Ectodermal cell (in vitro differentiated cells): ENCODE measurements at regions not wholly inside any gene's neighbourhood (a gene's known extent, or its start where the extent isn't known, plus 50 kb on each side); places are given as distances from the start of the nearest gene placed in this dataset.

Experiments used
- H3K27ac ChIP-seq: 2 replicates; pipeline ENCODE4 v1.7.0; 2013; ENCODE audit warnings: mild to moderate bottlenecking, low read depth, low read length; ENCODE audit not compliant: insufficient read depth, poor library complexity, severe bottlenecking
- H3K27me3 ChIP-seq: 2 replicates; pipeline ENCODE4 v1.7.0; 2013; ENCODE audit warnings: mild to moderate bottlenecking, low read length; ENCODE audit not compliant: insufficient read depth, control insufficient read depth, poor library complexity, severe bottlenecking
- H3K36me3 ChIP-seq: one replicate; pipeline ENCODE4 v1.7.0; 2013; ENCODE audit warnings: low read length; ENCODE audit not compliant: control insufficient read depth, insufficient read depth
- H3K4me1 ChIP-seq: one replicate; pipeline ENCODE4 v1.7.0; 2013; ENCODE audit warnings: low read length; ENCODE audit not compliant: control insufficient read depth, insufficient read depth
- H3K4me3 ChIP-seq: 2 replicates; pipeline ENCODE4 v1.7.0; 2013; ENCODE audit warnings: low read depth, low read length, control low read depth; ENCODE audit not compliant: insufficient read depth
- H3K9me3 ChIP-seq: 2 replicates; pipeline ENCODE4 v1.7.0; 2013; ENCODE audit warnings: mild to moderate bottlenecking, low read length, moderate library complexity; ENCODE audit not compliant: control insufficient read depth
- WGBS, 2 experiments: methylation state at CpG; one replicate each; pipeline ENCODE4 v1.1.7; 2013; ENCODE audit warnings: missing lambda C conversion rate in 2 of 2; 5-methylcytosine and 5-hydroxymethylcytosine counted together

GRCh38 chr20:39150501-39150900 lies 188.4 kb downstream of the DHX35 start:
- Histone ChIP-seq H3K9me3 (no peaks in the 10 kb centered on the region), H3K27ac (no peak overlapping the region), H3K4me3 (no peak overlapping the region), H3K4me1 (peaks cover 8% of the 10 kb centered on the region), H3K27me3 (no peaks in the 10 kb centered on the region), H3K36me3 (no peaks in the 10 kb centered on the region)
- WGBS, 2 experiments: 91 to 94% methylated on average over 13 of the region's 13 CpGs

- H3K27me3 ChIP-seq: no peaks in the 10 kb centered on the region
- no peaks in the 10 kb centered on the region for H3K36me3 ChIP-seq
- 69 to 72% methylated on average over 2 of the region's 2 CpGs for WGBS, 2 experiments
- no peaks in the 10 kb centered on the region for H3K9me3 ChIP-seq
- H3K4me3 ChIP-seq: no peak overlapping the region
- H3K27ac ChIP-seq: no peak overlapping the region
- H3K4me1 ChIP-seq: peaks cover 8% of the 10 kb centered on the region
Observed at GRCh38 chr20:39146394-39146793, 184.2 kb downstream of the DHX35 start.

GRCh38 chr20:39145921-39146320 lies 183.8 kb downstream of the DHX35 start:
- WGBS, 2 experiments: 62 to 68% methylated on average over 2 of the region's 2 CpGs
- H3K4me3 ChIP-seq: no peak overlapping the region
- no peaks in the 10 kb centered on the region for H3K27me3 ChIP-seq
- no peaks in the 10 kb centered on the region for H3K9me3 ChIP-seq
- no peak overlapping the region for H3K27ac ChIP-seq
- peaks cover 3% of the 10 kb centered on the region for H3K4me1 ChIP-seq
- no peaks in the 10 kb centered on the region for H3K36me3 ChIP-seq

GRCh38 chr20:39144757-39145156 lies 182.6 kb downstream of the DHX35 start:
- Histone ChIP-seq H3K9me3 (no peaks in the 10 kb centered on the region), H3K27me3 (no peaks in the 10 kb centered on the region), H3K4me3 (no peak overlapping the region), H3K27ac (no peak overlapping the region), H3K4me1 (no peaks in the 10 kb centered on the region), H3K36me3 (no peaks in the 10 kb centered on the region)
- 93 to 94% methylated on average over 4 of the region's 4 CpGs for WGBS, 2 experiments

- H3K36me3 ChIP-seq: no peaks in the 10 kb centered on the region
- no peaks in the 10 kb centered on the region for H3K27me3 ChIP-seq
- no peaks in the 10 kb centered on the region for H3K4me1 ChIP-seq
- H3K4me3 ChIP-seq: no peak overlapping the region
- WGBS, 2 experiments: 72% methylated on average over 11 of the region's 13 CpGs
- H3K9me3 ChIP-seq: no peaks in the 10 kb centered on the region
- H3K27ac ChIP-seq: no peak overlapping the region
Observed at GRCh38 chr20:39142407-39143096, 180.4 kb downstream of the DHX35 start.

- no peaks in the 10 kb centered on the region for H3K36me3 ChIP-seq
- H3K4me3 ChIP-seq: no peak overlapping the region
- H3K27ac ChIP-seq: no peak overlapping the region
- no peaks in the 10 kb centered on the region for H3K9me3 ChIP-seq
- H3K4me1 ChIP-seq: peaks cover 5% of the 10 kb centered on the region
- H3K27me3 ChIP-seq: no peaks in the 10 kb centered on the region
Observed at GRCh38 chr20:39137299-39137698, 175.2 kb downstream of the DHX35 start.

GRCh38 chr20:39136798-39137197 lies 174.7 kb downstream of the DHX35 start:
- WGBS, 2 experiments: 68 to 79% methylated on average over 6 of the region's 6 CpGs
- H3K9me3 ChIP-seq: no peaks in the 10 kb centered on the region
- H3K4me1 ChIP-seq: peaks cover 5% of the 10 kb centered on the region
- no peaks in the 10 kb centered on the region for H3K27me3 ChIP-seq
- no peaks in the 10 kb centered on the region for H3K36me3 ChIP-seq
- no peak overlapping the region for H3K4me3 ChIP-seq
- no peak overlapping the region for H3K27ac ChIP-seq

GRCh38 chr20:39135885-39136544 lies 173.9 kb downstream of the DHX35 start:
- 92 to 95% methylated on average over 15 of the region's 15 CpGs for WGBS, 2 experiments
- no peak overlapping the region for H3K4me3 ChIP-seq
- H3K27me3 ChIP-seq: no peaks in the 10 kb centered on the region
- H3K27ac ChIP-seq: no peak overlapping the region
- H3K4me1 ChIP-seq: peaks cover 5% of the 10 kb centered on the region
- H3K9me3 ChIP-seq: no peaks in the 10 kb centered on the region
- H3K36me3 ChIP-seq: no peaks in the 10 kb centered on the region

GRCh38 chr20:39133201-39133600 lies 171.1 kb downstream of the DHX35 start:
- no peak overlapping the region for H3K27ac ChIP-seq
- 94 to 96% methylated on average over 4 of the region's 4 CpGs for WGBS, 2 experiments

GRCh38 chr20:39132511-39132910 lies 170.4 kb downstream of the DHX35 start:
- H3K4me3 ChIP-seq: no peak overlapping the region
- 94% methylated on average over 5 of the region's 5 CpGs for WGBS, 2 experiments
- no peaks in the 10 kb centered on the region for H3K27me3 ChIP-seq
- H3K4me1 ChIP-seq: peaks cover 5% of the 10 kb centered on the region
- no peaks in the 10 kb centered on the region for H3K36me3 ChIP-seq
- no peaks in the 10 kb centered on the region for H3K9me3 ChIP-seq
- H3K27ac ChIP-seq: no peak overlapping the region

More at GRCh38 chr20:39133201-39133600, 171.1 kb downstream of the DHX35 start:
- no peaks in the 10 kb centered on the region for H3K36me3 ChIP-seq
- H3K27me3 ChIP-seq: no peaks in the 10 kb centered on the region
- H3K9me3 ChIP-seq: no peaks in the 10 kb centered on the region
- peaks cover 5% of the 10 kb centered on the region for H3K4me1 ChIP-seq
- H3K4me3 ChIP-seq: no peak overlapping the region
